CD4-positive, alpha-beta T cell (primary cell): ENCODE measurements at regions not wholly inside any gene's neighbourhood (a gene's known extent, or its start where the extent isn't known, plus 50 kb on each side); places are given as distances from the start of the nearest gene placed in this dataset.

ENCODE experiments used
- ATAC-seq: fragments of 200-7000 bp; cut with Tn5 transposase; one replicate; pipeline ENCODE4 v1.10.0; 2022; ENCODE audit warnings: mild to moderate bottlenecking; ENCODE audit not compliant: poor library complexity
- CTCF ChIA-PET: fragments of 350-600 bp; sonication (Branson Sonifier 250); formaldehyde crosslinking; loops from one replicate; lab custom pipeline; 2021; ENCODE audit warnings: antibody characterized with exemption, inconsistent platforms; lab: Charles Lee
- POLR2A ChIA-PET: fragments of 350-600 bp; sonication (Branson Sonifier 250); formaldehyde crosslinking; loops from one replicate; lab custom pipeline; 2021; ENCODE audit warnings: antibody characterized with exemption, inconsistent platforms; lab: Charles Lee
- DNase-seq, 14 experiments: peaks; one replicate each; pipeline ENCODE4 v3.0.0-alpha.2; 2013 to 2020; ENCODE audit warnings: mixed read lengths in 2 of 14
- H3K27ac ChIP-seq, 2 donors: one replicate each; pipeline versions ENCODE4 v1.5.1 to v1.7.0; 2013; ENCODE audit warnings: low read length in 2 of 2, low read depth in 1 of 2, mild to moderate bottlenecking in 1 of 2
- H3K27me3 ChIP-seq, 2 experiments: 1 replicate in 1 of 2; 2 replicates in 1 of 2; pipeline versions ENCODE4 v1.6.1 to v1.7.0; 2013; ENCODE audit warnings: low read length in 2 of 2, control low read depth in 1 of 2, mild to moderate bottlenecking in 1 of 2, moderate library complexity in 1 of 2; ENCODE audit not compliant: insufficient read depth in 2 of 2, control insufficient read depth in 1 of 2
- H3K36me3 ChIP-seq: one replicate; pipeline ENCODE4 v1.6.1; 2013; ENCODE audit warnings: low read length, control low read depth; ENCODE audit not compliant: insufficient read depth
- H3K4me1 ChIP-seq: one replicate; pipeline ENCODE4 v1.6.1; 2013; ENCODE audit warnings: low read length, control low read depth; ENCODE audit not compliant: insufficient read depth
- H3K4me3 ChIP-seq: one replicate; pipeline ENCODE4 v1.5.1; 2013; ENCODE audit warnings: mild to moderate bottlenecking, low read length, moderate library complexity
- H3K9me3 ChIP-seq, 2 experiments: 1 replicate in 1 of 2; 2 replicates in 1 of 2; pipeline versions ENCODE4 v1.6.1 to v1.7.0; 2013; ENCODE audit warnings: low read length in 2 of 2, mild to moderate bottlenecking in 2 of 2, control low read depth in 1 of 2, moderate library complexity in 1 of 2; ENCODE audit not compliant: control insufficient read depth in 1 of 2, insufficient read depth in 1 of 2
- H3K27ac Mint-ChIP-seq: one replicate; pipeline ENCODE4 v1.8.0; 2020; ENCODE audit warnings: mixed read lengths
- H3K27me3 Mint-ChIP-seq: one replicate; pipeline ENCODE4 v1.8.0; 2021; ENCODE audit warnings: mixed read lengths
- H3K36me3 Mint-ChIP-seq: one replicate; pipeline ENCODE4 v1.8.0; 2021; ENCODE audit warnings: low read depth, mixed read lengths
- H3K4me1 Mint-ChIP-seq: one replicate; pipeline ENCODE4 v1.8.0; 2021; ENCODE audit warnings: low read depth, mixed read lengths
- H3K4me3 Mint-ChIP-seq: one replicate; pipeline ENCODE4 v1.8.0; 2020; ENCODE audit warnings: mild to moderate bottlenecking, mixed read lengths
- H3K9me3 Mint-ChIP-seq: one replicate; pipeline ENCODE4 v1.8.0; 2020; ENCODE audit warnings: mixed read lengths
- intact Hi-C, 2 experiments: fragments of 100-400 bp; cut with DNase I in 1 of 2; cut with micrococcal nuclease in 1 of 2; formaldehyde crosslinking; loops; one replicate each; pipeline versions ENCODE4 v1.15.1 to v1.9.0; 2023 to 2025; cut with DNase I, micrococcal nuclease
- TF ChIP-seq, protein P1 (sequence below): fragments of 200-600 bp; IDR thresholded peaks from one replicate; pipeline ENCODE4 v1.8.0; 2022; ENCODE audit warnings: antibody characterized with exemption, mild to moderate bottlenecking

DNA sequence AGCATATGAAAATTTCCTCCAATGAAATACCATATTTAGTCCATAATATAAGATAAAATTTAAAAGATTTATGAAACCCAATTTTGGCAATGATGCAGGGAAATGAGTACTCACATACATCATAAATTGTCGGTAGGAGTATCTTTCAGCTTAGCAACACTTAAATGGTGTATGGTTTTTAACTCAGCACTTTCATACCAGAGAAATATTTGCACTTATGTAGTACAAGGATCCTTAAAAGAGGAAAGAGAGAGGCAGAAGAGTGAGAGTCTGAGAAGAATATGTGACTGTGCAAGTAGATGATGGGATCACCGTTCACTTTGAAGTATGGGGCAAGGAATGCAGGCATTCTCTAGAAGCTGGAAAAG is 379.3 kb upstream of the DCN start:
- ChIA-PET POLR2A (interaction anchor here (0.8 to 1.6 kb wide), 4 partner anchors 13 to 584 kb away, joined by 3 to 5 read pairs (median 4); partner anchors contain the start of gene BTG1), CTCF (no interaction called here)
- Histone ChIP-seq H3K27me3 (no peaks in the 10 kb centered on the region), H3K9me3 (no peaks in the 10 kb centered on the region), H3K27ac (no peak overlapping the region), H3K36me3 (no peaks in the 10 kb centered on the region), H3K4me3 (peak overlapping the region; percentile 11), H3K4me1 (no peaks in the 10 kb centered on the region)
- TF ChIP-seq, protein P1, sequence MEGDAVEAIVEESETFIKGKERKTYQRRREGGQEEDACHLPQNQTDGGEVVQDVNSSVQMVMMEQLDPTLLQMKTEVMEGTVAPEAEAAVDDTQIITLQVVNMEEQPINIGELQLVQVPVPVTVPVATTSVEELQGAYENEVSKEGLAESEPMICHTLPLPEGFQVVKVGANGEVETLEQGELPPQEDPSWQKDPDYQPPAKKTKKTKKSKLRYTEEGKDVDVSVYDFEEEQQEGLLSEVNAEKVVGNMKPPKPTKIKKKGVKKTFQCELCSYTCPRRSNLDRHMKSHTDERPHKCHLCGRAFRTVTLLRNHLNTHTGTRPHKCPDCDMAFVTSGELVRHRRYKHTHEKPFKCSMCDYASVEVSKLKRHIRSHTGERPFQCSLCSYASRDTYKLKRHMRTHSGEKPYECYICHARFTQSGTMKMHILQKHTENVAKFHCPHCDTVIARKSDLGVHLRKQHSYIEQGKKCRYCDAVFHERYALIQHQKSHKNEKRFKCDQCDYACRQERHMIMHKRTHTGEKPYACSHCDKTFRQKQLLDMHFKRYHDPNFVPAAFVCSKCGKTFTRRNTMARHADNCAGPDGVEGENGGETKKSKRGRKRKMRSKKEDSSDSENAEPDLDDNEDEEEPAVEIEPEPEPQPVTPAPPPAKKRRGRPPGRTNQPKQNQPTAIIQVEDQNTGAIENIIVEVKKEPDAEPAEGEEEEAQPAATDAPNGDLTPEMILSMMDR, result no peak
- peak overlapping the region; percentile 34 for H3K27ac Mint-ChIP-seq
- peaks cover 17% of the 10 kb centered on the region for H3K4me1 Mint-ChIP-seq
- no peaks in the 10 kb centered on the region for H3K27me3 Mint-ChIP-seq
- DNase-seq, result no peak
- intact Hi-C loops, result no loop called here
- H3K4me3 Mint-ChIP-seq, result peak overlapping the region; percentile 36
- ATAC-seq, result no peak
- H3K9me3 Mint-ChIP-seq, result peaks cover 4% of the 10 kb centered on the region
- peaks cover 15% of the 10 kb centered on the region for H3K36me3 Mint-ChIP-seq

DNA sequence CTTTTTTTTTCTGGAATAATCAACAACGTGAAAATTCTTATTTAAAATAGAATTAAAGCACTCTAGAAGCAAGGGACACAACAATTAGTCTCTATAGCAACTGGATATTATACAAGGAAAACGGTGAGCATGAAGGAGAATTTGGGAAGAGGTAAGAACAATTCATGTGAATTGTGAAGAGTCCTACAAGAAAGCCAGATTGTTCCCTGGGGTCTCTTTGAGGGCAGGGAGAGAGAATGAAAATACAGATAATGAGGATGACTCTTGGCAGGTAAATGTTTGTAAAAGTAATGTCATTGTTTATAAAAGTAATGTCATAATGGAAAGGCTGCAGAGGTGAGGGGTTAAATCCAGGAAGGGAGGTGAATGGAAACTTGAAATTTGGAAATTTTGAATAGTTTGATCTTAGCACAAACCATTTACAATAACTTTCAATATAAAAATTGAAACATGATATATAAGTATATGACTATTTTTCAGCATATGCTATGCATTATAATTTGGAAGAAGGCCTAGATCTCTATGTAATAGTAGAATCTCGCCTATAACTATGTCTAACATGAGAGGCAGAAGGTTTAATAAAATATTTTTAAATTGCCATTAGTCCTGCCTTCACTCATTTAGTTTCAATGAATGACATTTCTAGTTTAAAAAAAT is 378.8 kb upstream of the DCN start:
- intact Hi-C loops, result no loop called here
- Mint-ChIP-seq H3K4me1 (peaks cover 17% of the 10 kb centered on the region), H3K27ac (no peak overlapping the region), H3K36me3 (peaks cover 15% of the 10 kb centered on the region), H3K4me3 (no peak overlapping the region), H3K27me3 (no peaks in the 10 kb centered on the region), H3K9me3 (peaks cover 4% of the 10 kb centered on the region)
- DNase-seq (no peak), ATAC-seq (no peak)
- TF ChIP-seq, protein P1, result no peak
- H3K36me3 ChIP-seq, result no peaks in the 10 kb centered on the region
- no peak overlapping the region for H3K27ac ChIP-seq
- no peaks in the 10 kb centered on the region for H3K9me3 ChIP-seq
- no peak overlapping the region for H3K4me3 ChIP-seq
- H3K4me1 ChIP-seq, result no peaks in the 10 kb centered on the region
- POLR2A ChIA-PET, result interaction anchor here (1.1 to 1.3 kb wide), 2 partner anchors 12 to 584 kb away, joined by 3 to 5 read pairs; partner anchors contain the start of gene BTG1
- H3K27me3 ChIP-seq, result no peaks in the 10 kb centered on the region
- CTCF ChIA-PET, result no interaction called here

DNA sequence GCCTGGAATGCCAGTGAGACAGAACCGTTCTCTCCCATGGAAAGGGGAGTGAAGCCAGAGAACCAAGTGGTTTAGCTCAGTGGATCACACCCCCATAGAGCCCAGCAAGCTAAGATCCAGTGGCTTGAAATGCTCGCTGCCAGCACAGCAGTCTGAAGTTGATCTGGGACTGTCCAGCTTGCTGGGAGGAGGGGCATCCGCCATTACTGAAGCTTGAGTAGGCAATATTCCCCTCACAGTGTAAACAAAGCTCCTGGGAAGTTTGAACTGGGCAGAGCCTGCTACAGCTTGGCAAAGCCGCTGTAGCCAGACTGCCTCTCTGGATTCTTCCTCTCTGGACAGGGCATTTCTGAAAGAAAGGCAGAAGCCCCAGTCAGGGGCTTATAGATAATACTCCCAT is 374.3 kb upstream of the DCN start:
- Histone ChIP-seq H3K4me3 (no peak overlapping the region), H3K36me3 (no peaks in the 10 kb centered on the region), H3K9me3 (no peaks in the 10 kb centered on the region), H3K27me3 (no peaks in the 10 kb centered on the region), H3K27ac (no peak overlapping the region), H3K4me1 (no peaks in the 10 kb centered on the region)
- ATAC-seq, result no peak
- intact Hi-C loops, result no loop called here
- DNase-seq, result no peak
- peaks cover 15% of the 10 kb centered on the region for H3K36me3 Mint-ChIP-seq
- CTCF ChIA-PET, result no interaction called here
- peaks cover 1% of the 10 kb centered on the region for H3K4me1 Mint-ChIP-seq
- H3K27ac Mint-ChIP-seq, result no peak overlapping the region
- peaks cover 7% of the 10 kb centered on the region for H3K27me3 Mint-ChIP-seq
- TF ChIP-seq, protein P1, result no peak
- peaks cover 8% of the 10 kb centered on the region for H3K9me3 Mint-ChIP-seq
- POLR2A ChIA-PET, result no interaction called here
- H3K4me3 Mint-ChIP-seq, result no peak overlapping the region
